B cell (primary cell): ENCODE measurements at regions not wholly inside any gene's neighbourhood (a gene's known extent, or its start where the extent isn't known, plus 50 kb on each side); places are given as distances from the start of the nearest gene placed in this dataset.

ENCODE experiments used
- CTCF ChIP-seq: fragments of 200-600 bp; IDR thresholded peaks from one replicate; pipeline ENCODE4 v1.8.0; 2022; ENCODE audit warnings: antibody characterized with exemption, mild to moderate bottlenecking
- EZH2 ChIP-seq: IDR thresholded peaks from 2 replicates; pipeline ENCODE4 v1.6.1; 2012; ENCODE audit warnings: borderline replicate concordance, low read depth, mild to moderate bottlenecking, moderate library complexity, low read length; ENCODE audit not compliant: insufficient read depth, poor library complexity, severe bottlenecking

DNA sequence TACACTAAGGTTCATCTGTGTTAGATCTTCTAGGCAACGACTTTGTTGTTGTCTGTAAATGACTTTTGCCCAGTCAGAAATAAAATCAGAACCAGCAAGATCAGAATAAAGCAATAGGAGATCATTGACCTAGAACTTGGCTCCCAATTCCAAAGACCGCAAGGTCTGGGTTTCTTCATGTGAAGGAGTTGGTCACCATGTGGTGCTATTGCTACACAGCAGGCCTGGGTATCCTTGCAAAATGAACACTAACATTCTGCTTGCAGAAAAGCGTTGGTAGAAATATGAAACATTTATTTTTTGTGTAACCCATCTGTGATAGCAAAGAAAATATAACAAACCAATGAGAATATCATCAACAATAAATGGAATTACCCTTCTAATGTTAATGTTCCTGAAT is 831.0 kb downstream of the NXPH1 start:
- TF ChIP-seq CTCF (no peak), EZH2 (no peak)
